GM19397 (cell line): ENCODE measurements at regions not wholly inside any gene's neighbourhood (a gene's known extent, or its start where the extent isn't known, plus 50 kb on each side); places are given as distances from the start of the nearest gene placed in this dataset.
A peak's percentile ranks its signal among the peaks of the same experiment; 100 is the strongest.

Experiments used
- ATAC-seq: cut with Tn5 transposase; IDR thresholded peaks from one replicate; pipeline ENCODE4 v1.9.1; 2021; ENCODE audit warnings: mild to moderate bottlenecking, moderate library complexity; ENCODE audit not compliant: unreplicated experiment

DNA sequence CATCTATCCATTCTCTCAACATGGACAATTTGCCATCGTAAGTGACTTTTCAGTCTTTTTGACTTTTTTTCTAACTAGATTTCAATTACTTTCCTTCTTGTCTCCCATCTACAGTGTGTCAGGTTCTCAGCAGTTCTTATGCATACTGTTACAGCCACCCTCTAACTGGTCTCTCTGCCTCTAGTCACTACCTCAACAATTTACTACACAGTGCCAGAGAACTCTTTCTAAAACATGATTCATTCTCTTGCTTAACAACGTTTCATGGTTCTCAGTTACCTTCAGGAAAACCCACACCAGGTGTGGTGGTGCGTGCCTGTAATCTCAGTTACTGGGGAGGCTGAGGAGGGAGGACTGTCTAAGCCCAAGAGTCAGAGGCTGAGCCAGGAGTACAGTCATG is 95.4 kb downstream of the DIPK2A start:
- ATAC-seq: no peak

DNA sequence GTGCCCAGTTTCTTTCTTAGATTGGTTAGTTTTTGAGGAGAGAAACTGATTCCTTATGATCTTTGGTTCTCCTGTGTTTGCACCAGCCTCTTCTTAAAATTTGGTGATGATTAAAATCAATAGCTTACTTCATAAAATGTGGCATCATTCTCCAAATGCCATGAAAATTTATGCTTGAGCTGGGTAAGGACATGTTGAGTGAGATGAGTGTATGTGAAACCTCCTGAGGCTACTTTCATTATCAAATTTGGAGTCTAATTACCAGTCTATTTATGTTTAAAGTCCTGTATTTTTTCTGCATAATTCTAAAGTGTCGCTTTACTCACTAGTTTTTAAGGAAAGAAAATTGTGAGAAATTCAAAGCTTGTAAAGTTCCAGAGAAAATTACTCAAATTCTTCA is 102.1 kb downstream of the DIPK2A start:
- ATAC-seq: no peak

DNA sequence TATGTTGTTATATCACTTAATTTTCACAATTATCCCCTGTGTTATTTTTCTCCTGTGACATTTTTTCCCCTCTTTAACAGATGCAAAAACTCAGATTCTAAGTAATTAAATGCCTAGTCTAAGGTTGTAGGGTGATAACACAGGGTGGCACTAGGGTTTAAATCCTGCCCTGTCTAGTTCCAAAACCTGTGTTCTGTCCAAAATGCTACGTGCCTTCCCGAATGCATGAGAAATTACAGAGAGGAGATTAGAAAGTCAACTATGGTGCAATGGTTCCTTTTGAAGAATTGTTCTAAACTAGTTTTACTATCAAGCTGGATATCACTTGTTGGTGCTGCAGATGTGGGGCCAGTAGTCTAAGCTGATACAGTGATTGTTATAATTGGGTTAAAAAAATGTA is 108.0 kb downstream of the DIPK2A start:
- no peak for ATAC-seq

DNA sequence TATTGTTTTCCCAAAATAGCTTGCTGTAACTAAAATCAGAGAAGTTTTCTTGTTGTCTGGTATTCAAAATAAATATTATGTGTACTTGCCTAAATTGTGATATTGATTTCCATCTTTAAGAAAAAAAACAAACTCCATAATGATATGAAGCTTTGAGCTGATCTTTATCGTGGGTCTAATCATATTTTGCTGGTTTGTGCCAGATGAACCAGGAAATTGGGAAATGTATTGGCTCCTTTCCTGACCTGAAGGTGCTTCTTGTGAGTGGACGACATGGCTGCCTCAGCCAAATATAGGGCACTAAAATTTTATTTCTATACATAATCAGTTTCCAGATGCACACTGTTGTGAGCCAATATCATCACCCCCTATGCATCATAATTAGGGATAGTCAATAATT is 113.3 kb downstream of the DIPK2A start:
- no peak for ATAC-seq

DNA sequence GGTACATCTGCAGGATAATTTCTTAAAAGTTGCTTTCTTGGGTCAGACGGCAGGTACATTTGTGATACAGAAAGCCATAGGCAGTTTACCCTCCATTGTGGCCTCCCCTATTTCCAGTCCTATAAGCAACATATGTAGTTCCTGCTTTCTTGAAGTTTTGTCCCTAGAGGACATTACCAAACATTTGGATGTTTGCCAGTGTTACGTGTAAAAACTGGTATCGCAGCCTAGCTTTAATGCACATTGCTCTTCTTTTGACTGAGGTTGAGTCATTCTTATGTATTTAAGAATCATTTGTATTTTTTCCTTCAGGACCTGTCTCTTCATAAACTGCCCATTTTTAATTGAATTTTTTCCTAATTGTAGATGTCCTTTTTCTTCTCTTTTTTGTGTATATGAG is 114.3 kb downstream of the DIPK2A start:
- ATAC-seq: no peak

DNA sequence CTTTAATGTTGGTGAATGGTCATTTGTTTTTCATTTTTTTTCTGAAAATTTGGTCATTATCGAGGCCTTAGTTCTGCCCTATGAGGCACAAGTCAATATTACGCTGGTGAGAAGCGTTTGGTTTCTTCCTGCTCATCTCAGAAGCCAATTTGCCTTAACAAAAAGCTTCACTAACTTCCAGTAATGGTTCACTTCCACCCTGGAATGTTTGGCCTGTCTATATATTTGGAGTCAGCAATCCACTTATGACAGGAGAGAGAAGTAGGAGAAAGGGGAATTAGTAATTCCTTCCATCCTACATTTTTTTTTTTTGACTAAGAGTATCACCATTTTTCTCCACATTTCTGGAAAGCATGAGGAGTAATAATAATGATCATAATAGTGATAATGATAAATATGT is 124.4 kb downstream of the DIPK2A start:
- ATAC-seq: no peak

DNA sequence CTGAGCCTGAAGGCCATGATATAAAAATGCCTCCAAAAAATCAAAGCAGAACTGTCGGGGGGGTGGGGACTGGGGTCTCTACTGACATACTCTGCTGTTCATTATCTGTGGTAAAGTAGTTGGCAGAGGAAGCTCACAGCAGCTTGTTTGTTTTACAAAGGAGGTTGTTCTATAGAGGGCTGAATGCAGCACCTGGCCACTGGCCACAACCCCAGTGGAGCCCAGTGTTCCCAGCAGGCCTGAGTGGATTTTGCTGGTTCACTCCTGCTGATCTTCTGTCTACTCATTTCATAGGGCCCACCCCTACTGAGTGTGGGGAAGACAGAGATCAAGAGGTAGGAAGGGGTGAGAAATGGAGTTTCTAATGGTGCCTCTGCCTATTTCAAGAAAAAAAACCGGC is 125.5 kb downstream of the DIPK2A start:
- no peak for ATAC-seq

DNA sequence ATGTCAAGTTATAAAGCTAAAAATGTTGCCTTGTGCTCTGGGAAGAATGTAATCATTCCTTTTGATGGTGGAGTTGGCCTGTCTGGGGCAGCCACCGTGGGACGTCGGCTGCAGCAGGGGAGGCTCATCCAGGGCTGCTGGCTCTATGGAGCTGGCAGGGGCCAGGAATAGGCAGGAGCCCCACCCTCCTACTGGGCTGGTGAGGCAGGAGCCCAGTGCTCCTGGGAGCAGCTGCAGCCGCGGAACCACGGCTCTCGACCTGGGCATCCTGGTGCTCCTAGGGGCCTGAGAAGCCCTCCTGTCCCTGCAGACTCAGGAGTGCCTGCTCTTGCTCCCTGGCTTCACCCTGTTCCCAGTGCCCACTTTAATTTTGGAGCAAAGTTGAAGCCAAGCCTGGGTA is 127.1 kb downstream of the DIPK2A start:
- no peak for ATAC-seq

DNA sequence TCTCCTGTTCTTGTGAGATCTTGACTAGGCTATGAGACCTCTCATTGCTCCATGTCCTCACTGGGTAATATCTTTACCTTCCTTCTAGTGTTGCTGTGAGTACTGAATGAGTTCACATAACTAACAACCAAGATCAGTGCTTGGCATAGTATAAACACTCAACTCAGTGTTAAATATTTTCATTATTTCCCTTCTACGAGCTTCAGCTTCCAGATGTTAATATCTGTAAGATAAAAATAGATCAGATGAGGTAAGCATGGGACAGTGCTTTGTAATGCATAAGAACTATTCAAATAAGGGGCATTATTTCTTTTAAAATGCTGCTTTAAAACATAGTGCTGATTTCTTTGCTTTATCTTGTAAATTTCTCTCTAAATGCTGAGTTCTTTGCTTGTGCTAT is 130.8 kb downstream of the DIPK2A start:
- ATAC-seq: no peak

DNA sequence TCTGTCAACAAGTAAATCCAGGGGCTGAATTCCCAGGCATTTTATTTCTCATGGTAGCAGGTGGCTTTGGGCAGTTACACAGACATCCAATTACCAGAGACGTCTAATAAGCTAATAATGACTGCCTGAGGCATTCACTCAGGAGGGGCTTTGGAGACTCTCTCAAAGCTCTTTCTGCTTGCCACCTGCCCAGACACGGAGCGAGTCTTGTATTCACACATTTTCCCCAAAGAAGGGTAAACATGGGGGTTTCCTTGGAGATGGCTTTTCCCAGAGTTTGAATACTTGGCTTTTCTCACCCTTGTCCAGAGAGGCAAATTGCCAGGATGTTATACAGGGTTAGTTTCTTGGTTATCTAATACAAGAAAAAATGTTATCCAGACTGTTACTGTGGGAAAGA is 132.6 kb downstream of the DIPK2A start:
- no peak for ATAC-seq

DNA sequence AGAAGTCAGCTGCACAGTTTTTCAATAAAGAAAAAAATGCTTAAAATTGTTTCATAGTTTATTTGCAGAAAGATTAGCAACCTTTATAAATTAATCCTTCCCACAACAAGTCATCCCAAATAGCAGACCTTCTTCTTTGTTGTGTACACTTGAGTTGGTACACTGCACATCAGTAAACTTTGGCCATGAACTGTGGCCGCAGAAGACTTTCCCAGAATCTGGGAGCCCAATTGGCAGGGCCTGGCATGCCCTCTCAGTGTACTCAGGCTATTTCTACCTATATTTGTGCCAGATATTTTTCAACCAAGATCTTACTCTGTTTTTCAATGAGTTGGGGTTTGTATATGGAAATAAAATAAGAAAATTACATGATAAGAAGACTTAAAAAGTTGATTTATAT is 133.1 kb downstream of the DIPK2A start:
- no peak for ATAC-seq

DNA sequence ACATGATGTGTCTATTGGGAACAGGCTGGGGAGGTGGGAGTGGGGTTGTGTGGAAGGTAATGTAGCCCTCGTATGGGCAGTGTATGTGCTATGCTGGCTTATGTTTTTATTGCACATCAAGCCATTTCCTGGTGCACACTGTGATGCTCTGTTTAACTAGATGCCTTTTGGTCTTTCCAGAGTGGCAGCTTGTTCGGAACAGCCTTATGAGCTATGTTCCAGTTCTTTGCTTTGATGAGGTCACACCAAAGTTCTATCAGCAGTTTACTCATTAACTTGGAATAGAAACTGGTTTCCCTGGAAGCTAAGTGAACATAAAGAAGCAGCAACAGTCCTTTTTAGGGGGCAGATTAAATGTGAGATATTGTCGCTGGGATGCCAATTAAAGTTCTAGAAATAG is 133.9 kb downstream of the DIPK2A start:
- no peak for ATAC-seq

DNA sequence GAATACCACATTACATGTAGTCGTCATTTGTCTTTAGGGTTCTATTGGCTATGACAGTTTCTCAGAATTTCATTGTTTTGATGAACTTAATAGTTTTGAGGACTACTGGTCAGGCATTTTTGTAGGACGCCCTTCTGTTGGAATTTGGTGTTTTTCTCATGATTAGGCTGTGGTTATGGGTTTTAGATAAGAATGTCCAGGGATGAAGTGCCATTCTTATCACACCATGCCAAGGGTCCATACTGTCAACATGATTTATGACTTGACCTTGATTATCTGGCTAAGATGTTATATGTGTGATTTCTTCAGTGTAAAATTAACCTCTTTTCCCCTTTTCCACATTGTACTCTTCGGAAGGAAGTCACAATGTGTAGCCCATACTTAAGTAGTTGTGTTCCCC is 135.3 kb downstream of the DIPK2A start:
- no peak for ATAC-seq

DNA sequence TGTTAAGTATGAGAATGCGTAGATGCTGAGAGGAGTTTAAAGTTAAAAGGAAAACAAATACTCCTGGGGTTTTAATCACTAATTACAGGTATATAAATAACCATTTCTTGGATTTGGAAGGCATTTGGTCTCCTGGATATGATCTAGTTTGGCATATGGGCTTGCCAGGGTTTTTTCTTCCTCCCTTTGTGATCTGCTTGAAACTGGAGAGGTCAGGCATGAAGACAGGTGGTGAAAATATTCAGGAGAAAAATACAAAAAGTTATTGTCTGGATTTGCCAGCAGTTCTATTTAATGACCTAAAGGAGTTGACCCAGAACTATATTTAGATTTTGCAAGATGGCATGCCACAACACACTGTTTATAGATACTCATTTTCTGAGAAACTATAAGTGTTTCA is 136.3 kb downstream of the DIPK2A start:
- ATAC-seq: no peak

DNA sequence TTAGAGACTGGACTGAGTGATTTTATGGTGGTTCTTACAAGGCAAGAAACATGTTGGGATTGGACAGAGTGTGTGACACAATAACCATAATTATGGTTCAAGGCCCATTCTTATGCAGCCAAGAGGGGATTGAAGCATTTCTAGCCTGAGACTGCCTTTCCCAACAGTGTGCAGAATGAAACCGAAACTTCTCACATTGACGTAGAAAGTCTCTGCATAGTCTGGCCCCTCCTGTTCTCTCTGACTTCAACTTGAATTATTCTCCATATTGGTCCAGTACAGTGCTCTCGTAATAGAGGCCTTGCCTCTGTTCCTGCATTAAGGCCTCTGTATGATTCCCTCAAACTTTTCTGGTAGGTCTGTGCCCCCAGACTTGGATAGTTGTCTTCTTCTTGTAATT is 138.3 kb downstream of the DIPK2A start:
- ATAC-seq: peak; percentile 93

DNA sequence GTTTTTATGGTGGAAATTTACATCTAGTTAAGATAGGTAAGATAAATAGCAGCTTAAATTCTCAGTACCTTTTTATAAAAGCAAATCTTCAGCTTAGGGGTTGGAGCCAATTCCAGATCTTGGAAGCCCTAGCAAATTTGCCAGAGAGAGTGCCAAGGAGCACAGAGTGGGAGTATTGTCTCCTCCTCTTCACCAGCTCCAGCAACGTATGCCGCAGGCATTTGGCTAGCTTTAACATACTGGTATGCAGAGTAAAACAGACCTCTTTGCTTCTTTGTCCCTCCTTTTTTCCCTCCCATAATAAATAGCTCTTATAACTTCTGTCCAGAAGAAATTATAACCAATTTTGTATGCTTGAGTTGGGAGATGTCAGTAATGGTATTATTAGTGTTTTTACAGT is 140.4 kb downstream of the DIPK2A start:
- ATAC-seq: no peak

DNA sequence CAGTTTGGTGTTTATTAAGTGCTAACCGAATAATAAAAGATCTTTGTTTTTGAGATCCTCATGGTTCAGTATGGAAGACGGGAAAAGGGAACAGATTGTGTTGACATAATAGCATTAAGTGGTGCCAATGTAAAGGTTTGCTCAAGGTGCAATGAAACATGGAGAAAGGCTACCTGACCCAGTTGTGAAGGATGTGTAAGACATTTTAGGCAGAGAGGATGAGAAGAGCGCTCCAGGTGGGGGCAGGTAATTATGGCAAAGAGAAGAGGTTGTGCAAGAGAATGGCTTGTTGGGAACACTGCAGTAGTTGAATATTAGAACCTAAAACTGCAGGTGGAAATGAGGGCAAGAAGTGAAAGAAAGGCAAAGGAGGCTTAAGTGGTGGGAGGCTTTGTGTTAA is 140.8 kb downstream of the DIPK2A start:
- no peak for ATAC-seq

DNA sequence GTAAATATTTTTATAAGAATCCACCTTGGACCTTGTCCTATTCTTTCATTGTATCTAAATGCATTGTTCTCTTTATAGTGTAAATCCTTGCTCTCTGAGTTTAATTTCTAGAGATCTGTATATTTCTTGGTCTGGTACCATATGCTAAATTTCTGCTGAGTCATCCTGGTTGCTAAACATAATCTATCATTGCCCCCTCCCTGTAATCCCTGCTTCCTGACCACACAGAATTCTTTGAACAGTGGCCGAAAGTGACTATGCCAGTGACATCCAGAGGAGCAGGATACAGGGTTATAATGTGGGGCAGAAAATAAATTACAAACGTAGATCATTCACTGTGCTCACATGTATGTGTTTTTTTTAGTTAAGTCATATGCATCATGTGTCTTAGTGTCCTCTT is 143.1 kb downstream of the DIPK2A start:
- ATAC-seq: no peak

DNA sequence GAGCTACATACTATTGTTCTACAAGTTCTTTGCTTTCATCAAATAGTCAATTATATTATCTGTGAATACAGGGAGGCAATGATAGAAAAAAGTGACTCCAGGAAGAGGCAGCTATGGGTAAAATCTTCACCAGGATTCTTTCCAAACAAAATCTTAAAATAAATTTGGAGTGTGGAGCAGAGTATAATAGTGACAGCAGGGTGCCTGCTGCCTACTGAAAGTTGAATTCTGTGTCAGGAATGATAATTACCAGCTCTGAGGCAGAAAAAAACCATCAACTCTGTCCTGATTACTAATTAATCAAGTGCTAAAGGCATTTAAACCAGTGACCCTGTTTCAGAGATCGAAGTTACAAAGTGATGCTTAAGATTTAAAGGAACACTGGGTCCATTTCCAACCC is 148.0 kb downstream of the DIPK2A start:
- no peak for ATAC-seq

DNA sequence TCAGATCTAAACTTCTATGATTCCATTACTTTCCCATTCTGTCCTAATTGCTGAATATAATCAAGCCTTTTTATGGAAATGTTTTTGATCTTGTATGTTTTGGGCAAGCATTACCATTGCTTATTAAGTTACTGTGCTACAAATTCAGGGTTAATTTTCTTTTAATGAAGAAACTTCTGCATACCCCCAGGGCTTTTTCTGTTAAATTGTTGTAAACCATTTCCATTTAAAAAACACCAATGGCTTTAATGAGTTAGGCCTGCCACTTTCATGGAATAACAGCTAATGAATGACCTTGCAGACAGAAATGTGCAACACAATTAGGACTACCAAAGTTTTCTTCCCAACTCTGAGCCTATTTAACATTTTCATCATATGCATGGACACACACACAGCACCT is 150.0 kb downstream of the DIPK2A start:
- no peak for ATAC-seq

DNA sequence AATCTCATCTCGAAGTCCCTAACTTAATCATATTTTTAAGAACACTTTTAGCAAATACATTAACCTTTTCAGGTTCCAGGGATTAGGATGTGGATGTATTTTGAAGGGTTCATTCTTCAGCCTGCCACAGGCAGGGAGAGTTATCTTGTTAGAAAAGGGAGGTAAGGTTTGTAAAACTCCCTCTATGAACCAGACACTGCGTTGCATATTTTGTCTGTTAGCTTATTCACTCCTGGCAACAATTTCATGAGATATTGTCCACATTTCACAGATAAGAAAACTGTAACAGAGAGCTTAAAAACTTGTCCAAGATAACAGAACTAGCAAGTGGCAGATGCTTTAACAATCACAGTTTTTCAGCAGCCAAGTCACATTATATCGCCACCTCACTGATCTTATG is 155.4 kb downstream of the DIPK2A start:
- ATAC-seq: no peak

DNA sequence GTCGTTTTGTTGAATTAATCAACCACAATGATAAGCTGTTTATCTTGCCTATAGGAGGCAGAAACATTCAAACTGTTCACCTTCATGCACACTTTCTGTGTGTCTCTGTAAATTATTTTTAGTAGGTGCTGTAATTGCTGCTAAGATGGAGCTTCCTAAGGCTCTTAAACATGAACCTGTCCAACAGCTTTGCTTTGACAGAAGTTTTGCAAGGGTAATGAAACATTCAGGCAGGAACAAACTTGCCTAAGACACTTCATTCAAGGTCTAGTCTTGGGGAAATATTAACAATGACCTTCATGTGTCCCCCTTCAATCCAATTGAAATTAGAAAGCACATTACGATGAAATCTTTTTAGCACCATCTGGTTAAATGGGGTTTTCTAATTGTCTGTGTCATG is 156.1 kb downstream of the DIPK2A start:
- no peak for ATAC-seq

DNA sequence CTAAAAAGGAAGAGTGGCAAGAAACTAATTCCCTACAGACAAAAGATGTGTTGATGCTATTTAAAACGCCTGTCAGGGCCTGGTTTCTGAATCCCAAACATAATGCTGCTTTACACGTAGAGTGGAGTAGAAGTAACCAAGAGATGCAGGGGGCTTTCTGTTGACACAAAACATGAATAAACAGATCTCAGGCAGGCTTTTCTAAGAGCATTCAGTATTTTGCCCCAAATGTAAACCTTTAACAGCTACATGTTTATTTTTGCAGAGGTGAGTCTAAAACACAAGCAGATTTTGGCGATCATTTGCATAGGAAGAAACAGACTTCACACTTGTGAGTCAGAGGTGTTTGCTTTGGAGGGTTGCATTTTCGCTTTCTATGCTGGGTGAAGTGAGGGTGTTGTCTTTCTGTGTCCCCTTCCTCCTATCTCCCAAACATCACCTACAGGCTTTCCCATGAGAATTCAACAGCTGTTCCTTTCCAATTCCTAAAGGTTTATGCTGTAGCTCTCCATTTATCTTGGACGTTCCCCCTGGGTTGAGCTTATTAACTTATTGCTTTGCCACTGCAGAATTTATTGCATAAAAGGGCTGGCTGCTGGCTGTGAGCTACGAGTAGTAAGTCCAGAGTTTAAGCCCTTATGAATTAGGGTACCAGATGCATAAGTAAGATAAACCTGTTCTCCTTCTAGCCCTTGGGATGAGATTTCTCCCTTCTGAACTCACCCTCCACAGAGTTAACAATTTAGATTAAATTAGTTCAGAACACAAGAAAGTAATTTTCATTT is 156.7 kb downstream of the DIPK2A start:
- peak; percentile 95 for ATAC-seq
